VCaP (cell line): ENCODE measurements at regions not wholly inside any gene's neighbourhood (a gene's known extent, or its start where the extent isn't known, plus 50 kb on each side); places are given as distances from the start of the nearest gene placed in this dataset.

ENCODE experiments used
- H3K27ac ChIP-seq: fragments of 450-650 bp; 2 replicates; pipeline ENCODE4 v1.5.1; 2017
- CTCF ChIP-seq: fragments of 450-650 bp; conservative IDR thresholded peaks from 2 replicates; pipeline ENCODE4 v1.5.1; 2017; ENCODE audit warnings: mild to moderate bottlenecking, moderate library complexity

GRCh38 chr14:38848243-38848935 lies 254.6 kb downstream of the SEC23A start:
- H3K27ac ChIP-seq: no peak overlapping the region
- no peak for TF ChIP-seq CTCF

DNA sequence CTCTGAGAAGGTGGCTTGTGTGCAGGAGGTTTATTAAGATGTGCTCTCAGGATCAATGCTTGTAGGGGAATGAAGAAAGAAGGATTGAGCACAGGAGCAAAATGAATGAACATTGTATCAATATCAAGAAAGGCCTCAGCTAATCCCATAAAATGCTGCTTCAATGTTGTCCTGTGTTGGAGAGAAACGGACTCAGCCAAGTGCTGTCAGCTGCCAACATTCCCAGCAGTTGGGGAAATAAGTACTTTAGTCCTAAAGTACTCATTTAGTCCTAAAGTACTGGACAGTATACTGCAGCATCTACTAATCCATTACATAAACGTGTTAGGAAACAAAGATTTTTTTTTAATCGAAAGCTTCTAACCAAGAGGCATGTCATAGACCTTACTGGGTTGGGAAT lies 255.9 kb downstream of the SEC23A start:
- no peak overlapping the region for H3K27ac ChIP-seq
- TF ChIP-seq CTCF: no peak

GRCh38 chr14:38839694-38840365 lies 263.2 kb downstream of the SEC23A start:
- no peak for TF ChIP-seq CTCF
- H3K27ac ChIP-seq: peak overlapping the region; percentile 50

GRCh38 chr14:38838979-38839323 lies 264.1 kb downstream of the SEC23A start:
- peak overlapping the region; percentile 50 for H3K27ac ChIP-seq
- no peak for TF ChIP-seq CTCF

GRCh38 chr14:38838049-38838978 lies 264.7 kb downstream of the SEC23A start:
- peak overlapping the region; percentile 50; the same call in 1 of the 2 replicates for H3K27ac ChIP-seq

DNA sequence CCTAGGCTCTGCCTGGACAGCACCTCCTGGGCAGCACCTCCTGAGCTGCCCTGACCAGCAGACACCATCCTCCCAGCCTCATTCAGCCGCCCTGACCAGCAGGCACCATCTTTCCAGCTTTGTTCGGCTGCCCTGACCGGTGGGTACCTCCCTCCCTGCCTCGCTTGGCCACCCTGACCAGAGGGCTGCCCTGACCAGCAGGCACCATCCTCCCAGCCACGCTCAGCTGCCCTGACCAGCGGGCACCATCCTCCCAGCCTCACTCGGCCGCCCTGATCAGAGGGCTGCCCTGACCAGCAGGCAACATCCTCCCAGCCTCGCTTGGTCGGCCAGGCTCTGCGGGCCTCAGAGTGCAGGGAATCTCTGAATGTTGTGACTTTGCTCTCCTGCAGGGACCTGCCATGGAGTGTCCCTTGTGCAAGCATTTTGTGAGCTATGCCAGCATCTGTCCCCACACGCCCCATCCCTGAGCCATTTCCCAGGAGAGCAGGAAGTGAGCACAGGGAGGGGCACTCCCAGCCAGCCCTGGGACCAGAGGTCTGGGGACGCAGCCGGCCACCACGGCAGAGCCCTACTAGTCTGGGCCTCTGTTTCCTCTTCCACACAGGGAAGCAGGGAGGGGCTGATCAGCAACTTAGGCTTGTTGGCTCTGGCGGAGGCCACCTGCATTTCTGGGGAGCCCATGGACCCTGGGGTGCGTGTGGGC lies 265.5 kb downstream of the SEC23A start:
- TF ChIP-seq CTCF: no peak
- no peak overlapping the region for H3K27ac ChIP-seq

More at GRCh38 chr14:38838049-38838978, 264.7 kb downstream of the SEC23A start:
- no peak for TF ChIP-seq CTCF
